Non-pigmented ciliary epithelial cell (primary cell): ENCODE measurements at regions not wholly inside any gene's neighbourhood (a gene's known extent, or its start where the extent isn't known, plus 50 kb on each side); places are given as distances from the start of the nearest gene placed in this dataset.

Experiments
- DNase-seq: peaks from one replicate; pipeline ENCODE4 v3.0.0-alpha.2; 2010; ENCODE audit warnings: low read depth

DNA sequence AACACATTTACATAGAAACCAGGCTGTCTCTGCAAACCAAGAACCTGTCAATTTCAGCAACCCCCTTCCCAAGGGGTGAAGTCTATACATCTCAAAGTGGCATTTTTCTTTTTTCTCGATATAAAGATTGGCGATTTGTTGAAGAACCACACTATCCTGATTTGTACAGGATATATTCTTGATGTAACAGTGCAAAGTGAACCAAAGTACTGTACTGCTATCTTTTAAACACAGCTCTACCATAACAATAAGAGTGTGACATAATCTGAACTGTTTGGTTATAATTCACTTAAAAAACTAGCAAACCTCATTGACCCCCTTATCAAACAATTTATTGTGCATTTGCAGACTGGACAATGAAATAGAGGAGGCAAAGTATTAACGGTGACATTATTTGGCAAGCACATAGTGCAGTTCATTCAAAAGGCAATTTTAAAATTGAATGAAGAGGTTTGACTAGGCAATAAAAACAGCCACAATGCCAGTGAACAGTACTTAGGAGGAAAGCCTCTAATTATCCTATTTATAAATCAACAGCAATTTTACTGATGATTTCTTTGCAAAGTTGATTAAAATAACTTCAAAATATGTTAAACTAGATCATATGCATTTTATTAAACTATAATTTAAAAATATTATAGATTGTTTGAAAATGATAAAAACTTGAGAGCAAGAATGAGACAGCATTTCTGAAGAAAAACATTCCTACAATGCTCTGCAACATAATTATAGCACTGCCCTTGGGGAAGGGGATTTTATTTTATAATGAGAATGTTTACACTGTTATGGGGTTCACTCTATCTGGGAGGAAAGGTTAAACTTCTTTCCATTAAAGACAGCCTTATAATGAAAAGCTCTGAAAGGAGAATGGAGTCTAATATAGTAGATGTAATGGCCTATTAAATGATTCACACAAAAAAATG lies 440.9 kb downstream of the ZEB2 start:
- DNase-seq: no peak

DNA sequence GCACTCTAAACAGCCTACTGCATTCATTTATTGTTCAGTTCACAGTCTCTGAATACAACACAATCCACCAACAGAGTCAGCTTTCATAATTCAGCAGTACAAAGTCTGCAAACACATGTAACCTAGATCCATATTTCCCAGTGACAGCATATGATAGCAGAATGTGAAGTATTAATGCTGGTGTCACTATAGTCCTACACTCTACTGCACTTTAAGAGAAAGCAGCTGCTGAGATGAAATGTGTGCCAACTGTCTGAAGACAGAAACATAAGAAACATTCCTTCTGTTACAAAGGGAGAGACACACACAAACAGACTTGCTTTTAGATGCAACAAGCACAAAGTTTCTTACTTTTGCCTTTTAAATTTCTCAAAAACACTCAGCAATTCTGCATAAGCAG lies 441.8 kb downstream of the ZEB2 start:
- DNase-seq: no peak

GRCh38 chr2:144074450-144074849 lies 445.5 kb downstream of the ZEB2 start:
- no peak for DNase-seq

GRCh38 chr2:144071461-144071860 lies 448.5 kb downstream of the ZEB2 start:
- DNase-seq: no peak

DNA sequence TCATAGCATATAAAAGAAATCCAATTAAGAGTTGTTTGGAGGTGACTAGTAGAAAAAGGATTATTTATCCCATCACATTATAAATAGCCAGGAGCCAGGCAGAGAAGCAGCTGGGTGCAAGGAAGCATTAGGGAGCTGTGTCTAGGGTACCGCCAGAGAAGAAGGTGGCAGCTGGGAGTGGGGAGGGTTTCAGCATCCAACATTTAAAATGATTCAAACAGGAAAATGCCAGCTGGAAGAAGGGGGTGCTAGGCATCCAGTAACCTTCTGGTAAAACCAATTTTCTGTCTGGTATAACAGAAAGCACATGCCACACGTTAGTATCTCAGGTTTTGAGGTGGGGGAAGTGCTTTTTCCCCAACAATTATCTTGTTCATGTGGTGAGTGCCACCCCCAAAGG lies 452.4 kb downstream of the ZEB2 start:
- no peak for DNase-seq

DNA sequence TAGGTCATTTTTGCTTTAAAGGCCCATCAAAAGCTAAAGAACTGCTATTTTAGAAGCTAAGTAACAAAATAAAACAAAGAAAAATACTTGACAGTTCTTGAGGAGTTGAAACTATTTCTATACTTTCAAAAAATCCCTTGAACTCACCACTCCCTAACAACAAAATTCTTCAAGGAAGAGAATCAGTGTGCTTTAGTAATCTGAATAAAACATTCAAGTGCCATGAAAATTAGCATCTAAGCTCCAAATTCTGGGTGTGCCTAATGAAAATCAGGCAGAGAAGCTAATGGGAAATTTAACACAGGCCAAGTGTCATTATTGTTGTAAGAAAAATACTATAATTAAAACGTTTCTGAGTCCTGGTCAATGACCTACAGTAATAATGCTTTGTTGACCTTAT lies 456.3 kb downstream of the ZEB2 start:
- DNase-seq: no peak

DNA sequence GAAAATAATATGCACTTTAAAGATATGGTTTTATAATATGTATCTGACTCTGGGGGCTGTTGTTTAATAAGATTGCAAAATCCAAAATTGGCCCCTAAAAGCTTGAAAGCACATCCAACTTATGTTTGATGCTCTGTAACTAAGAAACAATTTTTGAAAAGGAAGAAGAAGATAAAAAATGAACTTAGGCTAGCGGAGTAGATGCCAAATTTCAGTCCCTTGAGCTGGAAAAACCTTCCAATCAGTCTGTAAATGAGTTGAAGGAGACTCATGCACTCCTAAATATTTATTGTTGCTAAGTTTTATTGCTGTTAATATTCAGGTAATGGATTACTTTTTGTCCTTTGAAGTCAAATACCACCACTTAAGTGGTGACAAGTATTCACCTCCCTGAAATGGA lies 465.0 kb downstream of the ZEB2 start:
- no peak for DNase-seq

- no peak for DNase-seq
Observed at GRCh38 chr2:144052083-144052482, 467.8 kb downstream of the ZEB2 start.

- no peak for DNase-seq
Observed at GRCh38 chr2:144049137-144049536, 470.8 kb downstream of the ZEB2 start.

DNA sequence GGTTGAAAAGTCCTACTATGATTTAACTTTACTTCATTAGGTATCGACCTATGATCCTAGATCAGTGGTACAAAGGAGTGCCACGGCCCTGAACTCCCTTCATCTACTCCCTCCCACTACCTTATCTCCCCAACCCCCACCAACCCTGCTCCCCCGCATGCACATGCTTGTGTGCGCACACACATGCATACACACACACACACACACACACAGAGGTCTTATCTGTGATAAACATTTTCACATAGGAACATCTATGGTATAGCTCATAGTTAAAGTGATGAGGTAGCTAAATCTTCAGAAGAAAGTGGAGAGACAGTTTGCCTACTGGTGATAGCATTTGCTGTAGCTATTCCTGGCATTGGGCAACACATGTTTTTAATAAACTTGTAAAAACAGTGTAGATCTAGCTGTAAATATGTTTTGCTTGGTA lies 471.3 kb downstream of the ZEB2 start:
- no peak for DNase-seq

DNA sequence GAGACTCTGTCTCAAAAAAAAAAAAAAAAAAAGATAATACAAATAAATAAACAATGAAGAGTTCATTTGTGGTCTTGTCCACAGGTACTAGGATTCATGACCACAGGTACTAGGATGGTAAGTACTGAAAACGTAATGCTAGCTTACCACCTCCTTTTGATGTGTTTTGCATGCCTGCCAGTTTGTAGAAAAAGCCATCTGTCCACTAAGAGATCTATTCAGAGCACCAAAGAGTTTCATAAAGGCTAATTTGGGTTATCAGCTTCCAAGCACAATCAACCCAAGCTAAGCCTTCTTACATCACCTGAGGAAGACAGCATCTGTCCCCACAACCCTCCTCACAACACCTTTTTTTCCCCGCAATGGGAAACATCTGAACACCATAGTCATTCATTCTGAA lies 477.2 kb downstream of the ZEB2 start:
- no peak for DNase-seq

DNA sequence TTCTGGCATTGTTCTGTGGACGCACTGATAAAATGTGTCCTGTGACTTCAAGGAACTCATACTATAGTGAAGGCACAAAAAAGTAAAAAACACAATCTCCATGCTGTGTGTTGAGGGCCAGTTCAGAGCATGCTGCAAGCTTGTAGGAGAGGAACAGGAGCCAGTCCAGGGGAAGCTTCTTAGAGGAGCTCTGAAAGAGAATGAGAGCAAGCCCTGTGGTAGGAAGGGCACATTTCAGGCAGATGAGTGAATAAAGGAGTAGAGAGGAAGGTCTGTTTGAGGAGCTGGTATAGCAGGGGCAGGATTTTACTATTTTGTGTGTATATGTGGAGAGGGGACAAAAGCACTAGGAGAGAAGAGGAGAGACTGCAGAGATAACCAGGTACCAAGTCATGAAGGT lies 478.3 kb downstream of the ZEB2 start:
- no peak for DNase-seq

- no peak for DNase-seq
Observed at GRCh38 chr2:144040834-144041233, 479.1 kb downstream of the ZEB2 start.

GRCh38 chr2:144032566-144032965 lies 487.4 kb downstream of the ZEB2 start:
- no peak for DNase-seq

GRCh38 chr2:144030791-144031190 lies 489.1 kb downstream of the ZEB2 start:
- no peak for DNase-seq

DNA sequence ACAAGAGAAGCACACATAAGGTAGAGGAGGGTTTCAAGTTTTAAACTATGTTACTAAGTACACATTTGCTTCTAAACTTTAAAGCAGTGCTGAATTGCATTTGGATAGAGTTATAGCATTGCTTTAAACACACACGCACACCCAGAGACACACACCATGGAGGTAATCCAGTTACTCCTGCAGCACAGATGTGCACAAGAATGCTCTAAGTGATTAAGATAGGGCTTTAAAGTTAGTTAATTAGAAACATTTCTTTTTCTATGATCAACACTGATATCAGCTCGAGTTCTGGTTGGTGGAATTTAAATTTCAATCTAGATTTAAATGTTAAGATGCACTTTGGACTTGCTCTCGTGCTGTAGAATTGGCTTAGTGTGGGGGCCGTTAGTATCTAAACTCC lies 492.3 kb downstream of the ZEB2 start:
- no peak for DNase-seq

- no peak for DNase-seq
Observed at GRCh38 chr2:144026753-144027152, 493.2 kb downstream of the ZEB2 start.

- no peak for DNase-seq
Observed at GRCh38 chr2:144020047-144020446, 499.9 kb downstream of the ZEB2 start.

DNA sequence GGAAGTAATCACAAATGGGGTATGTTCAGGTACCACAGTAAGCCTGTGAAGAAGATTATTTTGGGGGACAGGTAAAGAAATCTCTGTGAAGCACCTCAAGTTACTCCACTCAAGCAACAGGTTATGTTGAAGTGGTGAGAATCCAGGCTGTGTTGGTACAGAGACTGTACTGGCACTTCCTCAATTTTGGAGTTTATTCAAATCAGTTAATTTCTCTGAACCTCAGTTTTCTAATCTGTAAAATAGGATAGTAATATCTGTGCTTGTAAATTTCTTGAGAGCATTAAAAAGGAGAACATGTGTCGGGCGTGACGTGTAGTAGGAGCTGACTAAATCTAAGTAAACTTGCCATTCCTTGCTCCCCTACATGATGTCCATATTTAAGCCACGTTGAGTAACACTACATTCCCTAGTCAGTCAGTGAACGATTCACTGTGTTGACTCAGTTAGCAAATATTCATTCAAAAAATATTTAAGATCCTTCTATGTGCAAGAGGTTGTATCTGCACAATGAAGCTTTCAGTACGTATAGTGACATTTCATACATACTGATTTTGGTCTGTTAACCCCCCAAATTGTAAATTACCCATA lies 504.2 kb downstream of the ZEB2 start:
- DNase-seq: peak; percentile 95

DNA sequence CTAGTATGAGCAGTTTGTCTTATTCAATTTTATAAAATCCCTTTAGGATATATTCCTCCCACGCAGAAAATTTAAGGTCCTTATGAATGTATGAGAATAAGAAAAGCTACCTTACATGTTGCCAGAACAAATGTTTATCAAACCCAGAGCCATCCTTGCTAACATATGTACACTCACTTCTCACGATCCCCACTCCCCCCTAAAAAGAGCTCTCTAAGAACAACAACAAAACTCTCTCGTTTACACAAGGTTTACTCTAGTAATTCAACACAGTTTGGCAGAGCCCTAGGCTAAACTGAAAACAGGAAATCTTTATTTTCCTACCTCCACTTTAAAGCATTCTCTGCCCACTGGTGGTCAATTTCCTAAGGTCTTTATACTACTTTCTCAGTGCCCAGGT lies 504.9 kb downstream of the ZEB2 start:
- no peak for DNase-seq

GRCh38 chr2:144014103-144014502 lies 505.8 kb downstream of the ZEB2 start:
- DNase-seq: no peak

GRCh38 chr2:144012304-144012703 lies 507.6 kb downstream of the ZEB2 start:
- DNase-seq: no peak

- no peak for DNase-seq
Observed at GRCh38 chr2:144011553-144011952, 508.4 kb downstream of the ZEB2 start.

- no peak for DNase-seq
Observed at GRCh38 chr2:144011098-144011497, 508.8 kb downstream of the ZEB2 start.
